Spleen (tissue), 7 donors: ENCODE measurements at regions not wholly inside any gene's neighbourhood (a gene's known extent, or its start where the extent isn't known, plus 50 kb on each side); places are given as distances from the start of the nearest gene placed in this dataset.

ENCODE experiments used
- CTCF ChIP-seq, 11 experiments: fragments of 200-600 bp in 7 of 11; fragments of 450-650 bp in 4 of 11; sonication (generic) in 4 of 11; IDR thresholded peaks in 8 of 11; conservative IDR thresholded peaks in 3 of 11; 1 replicate in 7 of 11; 2 replicates in 4 of 11; pipeline versions ENCODE4 v1.4.0 to v1.8.0; 2016 to 2021; ENCODE audit warnings: antibody characterized with exemption in 11 of 11, inconsistent platforms in 4 of 11, mild to moderate bottlenecking in 1 of 11
- POLR2A ChIP-seq, 3 donors: fragments of 450-650 bp; IDR thresholded peaks; one replicate each; pipeline ENCODE4 v1.5.1; 2017; ENCODE audit warnings: antibody characterized with exemption in 3 of 3, mild to moderate bottlenecking in 1 of 3
- POLR2AphosphoS5 ChIP-seq, 3 donors: sonication (generic); formaldehyde crosslinking; IDR thresholded peaks; one replicate each; pipeline ENCODE4 v1.5.1; 2017; ENCODE audit warnings: antibody characterized with exemption in 3 of 3
- donor health status: DM: no; HTN: no; CAD: no; lungs with moderate emphysema.
- donor health status: DM: no; HTN: no; CAD: no.
- donor health status: DM: no; HTN: no; CAD: no.

- TF ChIP-seq CTCF (IDR thresholded peaks at IDR 0.05 in 8 of 11, conservative IDR thresholded peaks at IDR 0.05 in 3 of 11) (no peak), POLR2AphosphoS5 (IDR thresholded peaks at IDR 0.05) (no peak), POLR2A (IDR thresholded peaks at IDR 0.05) (no peak)
Observed at GRCh38 chr18:28824183-28824574, 647.2 kb upstream of the CDH2 start.
